Left lung (tissue), 4 donors: ENCODE measurements at regions not wholly inside any gene's neighbourhood (a gene's known extent, or its start where the extent isn't known, plus 50 kb on each side); places are given as distances from the start of the nearest gene placed in this dataset.
A peak's percentile ranks its signal among the peaks of the same experiment; 100 is the strongest.

Source experiments
- ATAC-seq: fragments of 200-7000 bp; cut with Tn5 transposase; one replicate; pipeline ENCODE4 v1.9.1; 2020; ENCODE audit warnings: moderate library complexity
- DNase-seq, 4 donors: peaks; one replicate each; pipeline ENCODE4 v3.0.0-alpha.2; 2013 to 2020
- H3K27ac ChIP-seq, 2 donors: fragments of 200-600 bp; sonication (generic) in 1 of 2; one replicate each; pipeline versions ENCODE4 v1.5.0 to v1.8.0; 2020 to 2021
- H3K27me3 ChIP-seq, 2 donors: fragments of 200-600 bp; sonication (generic) in 1 of 2; one replicate each; pipeline versions ENCODE4 v1.5.0 to v1.8.0; 2020 to 2021
- H3K36me3 ChIP-seq, 2 donors: fragments of 200-600 bp; sonication (generic) in 1 of 2; one replicate each; pipeline versions ENCODE4 v1.5.0 to v1.8.0; 2020 to 2021
- H3K4me1 ChIP-seq, 2 donors: fragments of 200-600 bp; one replicate each; pipeline ENCODE4 v1.8.0; 2021
- H3K4me3 ChIP-seq, 2 donors: fragments of 200-600 bp; sonication (generic) in 1 of 2; one replicate each; pipeline versions ENCODE4 v1.5.0 to v1.8.0; 2020 to 2021; ENCODE audit warnings: mild to moderate bottlenecking in 1 of 2
- H3K9me3 ChIP-seq, 2 donors: fragments of 200-600 bp; sonication (generic) in 1 of 2; one replicate each; pipeline versions ENCODE4 v1.5.0 to v1.8.0; 2020 to 2021
- intact Hi-C, 2 donors: fragments of 100-400 bp; cut with DNase I; formaldehyde crosslinking; loops; one replicate each; pipeline versions ENCODE4 v1.11.2 to v1.14.2; 2022
- TF ChIP-seq, protein P1 (sequence below), 2 donors: fragments of 200-600 bp; sonication (generic) in 1 of 2; IDR thresholded peaks; one replicate each; pipeline versions ENCODE4 v1.5.0 to v1.8.0; 2021; ENCODE audit warnings: antibody characterized with exemption in 2 of 2
- donor health status: DM: no; HTN: yes; CAD: no.
- donor health status: DM: no; HTN: no; CAD: no.

DNA sequence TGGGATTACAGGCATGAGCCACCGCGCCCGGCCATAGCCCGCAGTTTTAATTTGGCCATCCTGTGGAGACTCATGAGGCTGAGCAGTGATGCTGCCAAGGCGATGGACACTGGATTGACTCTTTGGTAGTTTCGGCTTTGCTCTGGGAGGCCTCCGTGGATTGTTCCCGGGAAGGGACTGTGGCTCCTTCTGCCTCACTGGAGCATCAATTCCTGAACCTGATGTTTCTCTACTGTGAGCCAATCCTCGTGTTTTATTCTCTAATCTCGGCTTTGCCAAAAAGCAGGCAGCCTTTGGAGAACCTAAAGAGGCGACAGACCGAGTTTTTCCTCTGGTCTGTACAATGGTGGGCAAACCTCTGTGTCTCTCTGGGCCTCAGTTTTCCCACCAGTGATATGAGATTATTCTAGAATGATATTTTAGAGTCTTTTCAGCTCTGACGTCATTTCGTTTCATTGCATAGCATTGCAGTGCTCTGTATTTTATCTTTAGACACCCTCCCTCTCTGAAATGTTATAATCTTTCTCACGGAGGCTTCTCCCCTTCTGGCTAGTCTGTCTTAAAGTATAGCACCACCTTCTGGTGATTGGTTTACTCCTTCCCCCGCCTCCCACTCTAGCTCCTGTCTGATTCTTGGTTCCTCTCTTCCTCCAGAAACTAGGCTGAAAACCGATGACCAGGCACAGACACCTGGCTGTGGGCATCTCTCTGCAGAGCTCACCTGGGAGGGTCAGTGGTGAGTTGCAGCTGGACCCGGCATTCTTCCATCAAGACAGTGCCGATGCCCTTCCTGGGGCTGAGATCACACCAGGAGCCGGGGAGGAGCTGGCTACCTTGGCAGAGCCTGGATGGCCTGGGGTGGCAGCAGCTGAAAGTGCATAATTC is 341.3 kb downstream of the MYCN start:
- intact Hi-C loops: loop anchor here in 1 of 2 donors (10.0 kb wide), 1 partner anchor 337 kb away; the partner anchor contains the start of gene MYCN
- no peak overlapping the region for H3K27ac ChIP-seq

DNA sequence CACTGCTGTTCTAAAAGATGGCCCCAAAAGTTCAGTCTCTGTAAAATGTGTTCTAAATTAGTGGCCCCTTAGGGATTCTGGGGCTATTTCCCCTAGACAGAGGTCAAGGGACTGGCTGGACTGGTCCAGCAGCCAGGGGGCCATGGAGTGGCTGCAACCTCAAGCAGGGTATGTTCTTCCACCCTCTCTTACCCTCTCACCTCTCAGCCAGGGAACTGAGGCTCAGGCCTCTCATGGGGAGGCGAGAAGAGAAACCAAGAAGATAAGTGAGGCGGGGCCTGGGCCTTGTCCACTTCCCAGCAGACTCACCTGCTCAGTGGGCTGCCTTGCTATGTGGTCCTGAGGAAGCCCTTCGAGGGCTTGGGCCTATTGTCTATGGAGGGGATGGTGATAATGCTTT is 339.7 kb downstream of the MYCN start:
- Histone ChIP-seq H3K4me3 (no peak overlapping the region), H3K4me1 (no peaks in the 10 kb centered on the region), H3K9me3 (no peaks in the 10 kb centered on the region), H3K27me3 (no peaks in the 10 kb centered on the region), H3K27ac (no peak overlapping the region), H3K36me3 (no peaks in the 10 kb centered on the region)
- TF ChIP-seq, protein P1, sequence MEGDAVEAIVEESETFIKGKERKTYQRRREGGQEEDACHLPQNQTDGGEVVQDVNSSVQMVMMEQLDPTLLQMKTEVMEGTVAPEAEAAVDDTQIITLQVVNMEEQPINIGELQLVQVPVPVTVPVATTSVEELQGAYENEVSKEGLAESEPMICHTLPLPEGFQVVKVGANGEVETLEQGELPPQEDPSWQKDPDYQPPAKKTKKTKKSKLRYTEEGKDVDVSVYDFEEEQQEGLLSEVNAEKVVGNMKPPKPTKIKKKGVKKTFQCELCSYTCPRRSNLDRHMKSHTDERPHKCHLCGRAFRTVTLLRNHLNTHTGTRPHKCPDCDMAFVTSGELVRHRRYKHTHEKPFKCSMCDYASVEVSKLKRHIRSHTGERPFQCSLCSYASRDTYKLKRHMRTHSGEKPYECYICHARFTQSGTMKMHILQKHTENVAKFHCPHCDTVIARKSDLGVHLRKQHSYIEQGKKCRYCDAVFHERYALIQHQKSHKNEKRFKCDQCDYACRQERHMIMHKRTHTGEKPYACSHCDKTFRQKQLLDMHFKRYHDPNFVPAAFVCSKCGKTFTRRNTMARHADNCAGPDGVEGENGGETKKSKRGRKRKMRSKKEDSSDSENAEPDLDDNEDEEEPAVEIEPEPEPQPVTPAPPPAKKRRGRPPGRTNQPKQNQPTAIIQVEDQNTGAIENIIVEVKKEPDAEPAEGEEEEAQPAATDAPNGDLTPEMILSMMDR (IDR thresholded peaks at IDR 0.05): no peak
- DNase-seq (no peak), ATAC-seq (no peak)
- intact Hi-C loops: loop anchor here in 1 of 2 donors (10.0 kb wide), 1 partner anchor 335 kb away; the partner anchor contains the start of gene MYCN

More for the DNA sequence above, 341.3 kb downstream of the MYCN start:
- no peaks in the 10 kb centered on the region for H3K4me1 ChIP-seq
- H3K36me3 ChIP-seq: no peaks in the 10 kb centered on the region
- H3K9me3 ChIP-seq: no peaks in the 10 kb centered on the region
- TF ChIP-seq, protein P1 (IDR thresholded peaks at IDR 0.05): peak; percentile 35 to 43
- no peak overlapping the region for H3K4me3 ChIP-seq
- DNase-seq (peak in 2 of 4 donors; percentile 37), ATAC-seq (peak; percentile 88)
- H3K27me3 ChIP-seq: no peaks in the 10 kb centered on the region

DNA sequence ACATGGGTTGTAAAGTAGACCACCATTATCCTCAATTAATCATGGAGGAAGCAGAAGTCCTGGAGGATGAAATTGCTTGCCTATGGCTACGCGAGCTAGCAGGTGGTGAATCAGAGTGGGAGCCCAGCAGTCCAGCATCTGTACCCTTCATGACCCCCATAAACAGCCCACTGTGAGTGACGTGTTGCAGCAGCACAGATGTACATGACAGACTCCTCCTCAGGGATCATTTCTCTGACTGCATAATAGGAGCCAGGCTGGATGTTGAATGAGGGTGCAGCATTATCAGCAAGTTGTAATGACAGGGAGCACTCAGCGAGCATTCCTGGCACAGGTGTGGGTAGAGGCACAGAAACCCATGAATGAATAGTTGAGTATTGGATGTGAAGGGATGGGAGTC is 339.3 kb downstream of the MYCN start:
- TF ChIP-seq, protein P1 (IDR thresholded peaks at IDR 0.05): no peak
- no peak for ATAC-seq
- Histone ChIP-seq H3K36me3 (no peaks in the 10 kb centered on the region), H3K27ac (no peak overlapping the region), H3K27me3 (no peaks in the 10 kb centered on the region), H3K9me3 (no peaks in the 10 kb centered on the region), H3K4me3 (no peak overlapping the region), H3K4me1 (no peaks in the 10 kb centered on the region)
- intact Hi-C loops: loop anchor here in 1 of 2 donors (5.0 to 10.0 kb wide), 2 partner anchors 335 to 492 kb away; partner anchors contain the start of gene MYCN
- DNase-seq: no peak

DNA sequence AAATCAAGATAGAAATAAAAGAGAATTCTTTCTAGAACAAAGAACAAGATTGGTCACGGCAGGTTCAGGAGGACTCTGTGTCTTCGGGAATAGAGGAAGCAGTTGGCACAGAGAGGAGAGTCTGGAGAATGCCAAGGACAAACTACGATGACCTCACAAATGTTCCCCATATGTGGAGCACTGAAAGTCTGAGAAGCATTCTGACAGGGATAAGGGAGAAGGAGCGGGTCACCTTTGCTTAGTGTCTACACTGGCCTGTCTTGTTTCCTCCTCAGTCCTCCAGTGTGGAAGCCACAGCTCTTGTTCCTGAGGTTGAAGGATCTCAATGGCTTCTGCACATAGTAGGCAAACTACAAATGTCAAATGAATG is 338.8 kb downstream of the MYCN start:
- ATAC-seq: no peak
- intact Hi-C loops: loop anchor here in 1 of 2 donors (5.0 kb wide), 1 partner anchor 492 kb away; no protein-coding TSS in a partner anchor

More for the DNA sequence above, 338.8 kb downstream of the MYCN start:
- H3K4me1 ChIP-seq: no peaks in the 10 kb centered on the region
- H3K9me3 ChIP-seq: no peaks in the 10 kb centered on the region
- TF ChIP-seq, protein P1 (IDR thresholded peaks at IDR 0.05): no peak
- no peak overlapping the region for H3K4me3 ChIP-seq
- H3K27me3 ChIP-seq: no peaks in the 10 kb centered on the region
- no peak for DNase-seq
- no peaks in the 10 kb centered on the region for H3K36me3 ChIP-seq
- no peak overlapping the region for H3K27ac ChIP-seq
